Dedifferentiated amniotic fluid mesenchymal stem cell (primary cell): ENCODE measurements at regions not wholly inside any gene's neighbourhood (a gene's known extent, or its start where the extent isn't known, plus 50 kb on each side); places are given as distances from the start of the nearest gene placed in this dataset.
A peak's percentile ranks its signal among the peaks of the same experiment; 100 is the strongest.

Experiments used
- DNase-seq: peaks from one replicate; pipeline ENCODE4 v3.0.0-alpha.2; 2016; ENCODE audit errors: extremely low spot score

- DNase-seq: no peak
Measured at GRCh38 chr22:26894362-26894761, 237.0 kb downstream of the MIAT start.

DNA sequence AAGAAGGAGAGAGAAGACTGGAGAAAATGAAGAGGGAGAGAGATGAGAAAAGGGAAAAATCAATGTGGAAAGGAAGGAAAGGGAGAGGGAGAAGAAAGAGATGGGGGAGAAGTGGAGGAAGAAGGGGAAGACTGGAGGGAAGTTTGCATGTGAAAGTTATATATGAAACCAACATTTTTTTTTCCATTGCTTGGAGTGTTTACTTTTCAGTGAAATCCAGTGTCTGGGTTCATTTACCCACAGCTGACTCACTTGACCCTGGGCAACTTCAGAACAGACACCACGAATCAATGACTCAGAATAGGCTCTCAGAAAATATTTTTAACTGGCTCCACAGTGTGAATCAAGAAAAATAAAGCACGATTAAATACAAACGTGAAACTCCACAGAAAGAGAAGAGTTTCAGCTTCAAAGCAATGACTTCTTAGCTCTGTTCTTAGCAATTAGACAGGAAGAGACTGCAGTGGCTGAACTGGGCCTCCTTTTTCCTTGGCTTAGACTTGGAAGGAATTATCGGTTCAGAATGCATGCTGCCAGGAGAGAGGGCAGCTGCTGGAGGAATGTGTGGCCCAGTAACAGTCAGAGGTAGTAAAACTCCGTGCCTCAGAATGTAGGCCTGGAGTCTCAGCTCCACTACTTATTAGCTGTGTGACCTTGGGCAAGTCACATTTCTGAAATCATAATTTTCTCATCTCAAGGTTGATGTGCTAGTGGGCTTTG, 237.5 kb downstream of the MIAT start:
- peak; percentile 94 for DNase-seq

GRCh38 chr22:26897384-26897783, 240.0 kb downstream of the MIAT start:
- DNase-seq: no peak

- no peak for DNase-seq
Measured at GRCh38 chr22:26898946-26899605, 241.7 kb downstream of the MIAT start.

- DNase-seq: no peak
Measured at GRCh38 chr22:26900787-26901186, 243.4 kb downstream of the MIAT start.

DNA sequence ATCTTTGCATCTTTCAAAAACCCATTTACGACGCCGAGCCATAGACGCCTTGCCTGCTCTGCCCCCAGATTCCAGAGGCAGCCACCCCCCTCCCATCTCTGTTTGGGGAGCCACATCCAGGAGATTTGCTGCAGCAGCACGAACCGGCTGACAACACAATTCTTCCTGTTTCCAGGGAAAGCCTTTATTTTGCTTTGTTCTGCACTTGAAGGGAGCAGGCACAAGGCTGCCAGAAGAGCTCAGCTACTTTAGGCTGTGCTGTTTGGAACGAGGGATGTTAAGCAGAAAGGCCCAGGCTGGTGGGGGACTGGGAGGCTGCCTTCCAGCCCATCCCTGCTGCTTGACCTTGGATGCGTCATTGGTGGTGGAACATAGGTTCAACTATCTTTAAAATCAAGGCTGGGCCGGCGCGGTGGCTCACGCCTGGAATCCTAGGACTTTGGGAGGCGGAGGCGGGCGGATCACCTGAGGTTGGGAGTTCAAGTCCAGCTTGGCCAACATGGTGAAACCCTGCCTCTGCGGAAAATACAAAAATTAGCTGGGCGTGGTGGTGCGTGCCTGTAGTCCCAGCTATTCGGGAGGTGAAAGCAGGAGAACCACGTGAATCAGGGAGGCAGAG, 243.9 kb downstream of the MIAT start:
- no peak for DNase-seq

DNA sequence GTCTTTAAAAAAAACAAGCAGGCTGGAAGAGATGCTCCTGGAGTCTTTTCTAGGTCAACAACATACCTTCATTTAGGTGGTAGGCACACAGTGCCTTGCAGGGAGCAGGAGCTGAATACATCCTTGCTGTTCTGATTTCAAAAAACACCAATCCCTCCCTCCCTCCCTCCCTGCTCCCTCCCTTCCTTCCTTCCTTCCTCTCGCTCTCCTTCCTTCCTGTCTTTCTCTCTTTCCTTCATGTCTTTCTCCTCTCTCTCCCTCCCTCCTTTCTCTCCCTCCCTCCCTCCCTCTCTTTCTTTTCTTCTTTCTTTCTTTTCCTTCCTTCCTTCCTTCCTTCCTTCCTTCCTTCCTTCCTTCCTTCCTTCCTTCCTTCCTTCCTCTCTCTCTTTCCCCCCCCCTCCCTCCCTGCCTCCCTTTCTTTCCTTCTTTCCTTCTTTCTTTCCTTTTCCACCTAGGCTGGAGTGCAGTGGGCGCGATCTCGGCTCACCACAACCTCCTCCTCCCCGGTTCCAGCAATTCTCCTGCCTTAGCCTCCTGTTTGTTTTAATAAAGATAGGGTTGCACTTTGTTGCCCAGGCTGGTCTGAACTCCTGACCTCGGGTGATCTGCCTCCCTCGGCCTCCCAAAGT, 245.1 kb downstream of the MIAT start:
- DNase-seq: no peak

GRCh38 chr22:26903030-26903856, 245.9 kb downstream of the MIAT start:
- DNase-seq: no peak

DNA sequence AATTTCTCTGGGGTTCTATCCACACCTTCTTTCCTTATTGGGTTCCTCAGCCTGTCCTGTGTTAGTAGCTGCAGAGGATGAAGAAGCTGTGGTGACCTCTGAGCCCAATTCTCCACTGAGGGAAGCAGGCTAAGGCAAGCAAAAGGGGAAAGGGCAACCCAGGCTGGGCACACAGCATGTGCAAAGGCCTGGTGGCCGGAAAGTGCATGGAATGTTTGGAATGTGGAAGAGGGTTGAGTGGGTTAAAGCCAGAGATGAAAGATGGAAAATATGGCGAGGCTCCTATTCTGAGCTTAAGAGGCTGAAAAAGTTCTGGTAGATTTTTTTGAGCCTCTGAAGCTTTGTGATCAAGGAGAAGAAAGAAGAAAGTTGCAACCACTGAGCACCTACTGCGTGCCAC, 247.1 kb downstream of the MIAT start:
- no peak for DNase-seq

DNA sequence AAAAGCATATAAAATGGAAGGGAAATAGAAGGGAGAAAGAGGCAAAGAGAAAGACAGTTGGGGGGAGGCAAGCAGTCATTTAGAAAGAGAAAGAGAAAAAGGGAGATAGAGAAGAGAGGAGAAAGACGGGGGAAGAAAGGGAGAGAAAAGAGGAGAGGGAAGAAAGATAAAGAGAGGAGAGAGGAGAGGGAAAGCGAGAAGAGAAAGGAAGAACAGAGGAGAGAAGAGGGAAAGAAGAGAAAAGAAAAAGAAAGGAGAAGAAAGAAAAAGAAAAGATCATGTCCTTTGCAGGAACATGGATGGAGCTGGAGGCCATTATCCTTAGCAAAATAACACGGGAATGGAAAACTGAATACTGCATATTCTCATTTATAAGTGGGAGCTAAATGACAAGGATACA, 247.7 kb downstream of the MIAT start:
- DNase-seq: no peak

DNA sequence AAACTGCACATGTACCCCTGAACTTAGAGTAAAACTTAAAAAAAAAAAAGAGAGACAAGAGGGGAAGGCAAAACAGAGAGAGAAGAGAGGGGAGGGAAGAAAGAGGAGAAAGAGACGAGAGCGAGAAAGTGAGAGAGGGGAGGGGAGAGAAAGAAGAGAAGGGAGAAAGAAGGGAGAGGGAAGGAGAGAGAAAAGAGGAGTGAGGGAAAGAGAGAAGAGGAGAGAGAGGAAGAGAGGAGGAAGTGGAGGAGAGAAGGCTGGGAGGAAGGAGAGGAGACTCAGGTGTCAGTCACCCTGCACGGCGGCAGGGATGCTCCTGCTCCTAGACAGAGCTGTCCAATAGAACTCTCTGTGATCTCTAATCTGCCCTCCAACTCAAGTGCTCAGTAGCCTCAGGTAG, 248.3 kb downstream of the MIAT start:
- DNase-seq: no peak

- DNase-seq: no peak
Measured at GRCh38 chr22:26906464-26906863, 249.1 kb downstream of the MIAT start.

- no peak for DNase-seq
Measured at GRCh38 chr22:26907366-26907765, 250.0 kb downstream of the MIAT start.

- no peak for DNase-seq
Measured at GRCh38 chr22:26910845-26911244, 253.5 kb downstream of the MIAT start.

GRCh38 chr22:26912655-26913345, 255.4 kb downstream of the MIAT start:
- no peak for DNase-seq

GRCh38 chr22:26914519-26915185, 257.3 kb downstream of the MIAT start:
- DNase-seq: no peak

- DNase-seq: no peak
Measured at GRCh38 chr22:26916236-26916635, 258.8 kb downstream of the MIAT start.

DNA sequence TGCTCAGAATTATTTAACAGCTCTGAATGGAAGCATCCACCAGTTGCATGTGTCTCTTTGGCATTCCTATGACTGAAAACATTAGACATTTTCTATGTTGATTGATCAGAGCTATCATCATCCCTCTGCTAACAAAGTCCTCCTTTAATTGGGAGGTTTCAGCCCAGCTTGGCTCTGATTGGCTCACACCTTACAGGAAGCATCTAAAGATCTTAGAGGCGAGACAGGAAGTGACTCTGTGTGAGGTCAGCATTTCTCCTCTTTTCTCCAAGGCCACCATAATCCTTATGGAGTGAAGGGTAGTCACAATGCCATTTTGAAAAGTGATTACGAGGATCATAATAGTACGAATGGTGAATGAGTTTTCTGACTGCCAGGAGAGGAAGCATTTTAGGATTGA, 260.8 kb downstream of the MIAT start:
- no peak for DNase-seq

GRCh38 chr22:26921726-26922125, 264.3 kb downstream of the MIAT start:
- no peak for DNase-seq

GRCh38 chr22:26922806-26923205, 265.4 kb downstream of the MIAT start:
- no peak for DNase-seq

DNA sequence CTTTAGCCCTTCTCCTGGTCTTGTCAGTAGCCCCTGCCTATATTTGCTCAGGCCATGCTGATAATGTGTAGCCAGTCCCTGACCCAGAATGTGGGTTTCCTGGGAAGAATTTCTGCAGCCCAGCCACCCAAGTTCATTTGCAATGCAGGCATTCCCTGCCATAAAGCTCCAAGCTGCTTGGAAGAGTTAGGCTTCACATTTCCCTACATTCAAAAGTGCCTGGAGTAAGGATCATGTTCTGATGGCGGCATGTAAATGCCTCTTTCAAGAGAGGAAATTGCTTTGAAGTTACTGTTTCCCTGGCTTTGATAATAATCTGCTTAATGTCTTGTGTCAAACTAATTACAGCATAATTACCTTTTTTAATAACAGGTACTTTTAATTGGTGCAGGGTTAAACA, 266.1 kb downstream of the MIAT start:
- DNase-seq: no peak
